C1 segment of cervical spinal cord (tissue), 14 donors: ENCODE measurements at regions not wholly inside any gene's neighbourhood (a gene's known extent, or its start where the extent isn't known, plus 50 kb on each side); places are given as distances from the start of the nearest gene placed in this dataset.
A peak's percentile ranks its signal among the peaks of the same experiment; 100 is the strongest.

Experiments
- DNase-seq, 14 donors: peaks; one replicate each; lab custom pipeline; 2025; lab: John Stamatoyannopoulos, UW

GRCh38 chr3:176723758-176724393 is 473.4 kb downstream of the TBL1XR1 start:
- peak in 1 of 14 donors; percentile 16 for DNase-seq

DNA sequence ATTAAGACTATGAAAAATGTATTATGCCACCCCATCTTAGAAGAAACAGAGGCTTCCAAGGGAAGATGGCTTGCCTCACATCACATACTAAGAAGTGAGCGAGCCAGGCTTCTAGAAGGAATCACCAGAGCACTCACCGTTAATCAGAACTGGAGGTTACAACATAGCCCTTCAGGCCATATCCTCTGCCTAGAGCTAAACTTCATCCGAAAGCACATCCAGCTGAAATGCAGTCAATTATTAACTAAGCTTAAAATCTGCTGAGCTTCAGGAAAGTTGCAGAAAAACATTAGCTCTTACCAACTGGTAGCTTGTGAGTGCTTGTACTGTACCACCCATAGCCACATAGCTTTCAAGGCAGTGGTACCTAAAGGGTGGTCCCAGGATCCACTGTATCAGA is 483.2 kb downstream of the TBL1XR1 start:
- DNase-seq, result no peak

DNA sequence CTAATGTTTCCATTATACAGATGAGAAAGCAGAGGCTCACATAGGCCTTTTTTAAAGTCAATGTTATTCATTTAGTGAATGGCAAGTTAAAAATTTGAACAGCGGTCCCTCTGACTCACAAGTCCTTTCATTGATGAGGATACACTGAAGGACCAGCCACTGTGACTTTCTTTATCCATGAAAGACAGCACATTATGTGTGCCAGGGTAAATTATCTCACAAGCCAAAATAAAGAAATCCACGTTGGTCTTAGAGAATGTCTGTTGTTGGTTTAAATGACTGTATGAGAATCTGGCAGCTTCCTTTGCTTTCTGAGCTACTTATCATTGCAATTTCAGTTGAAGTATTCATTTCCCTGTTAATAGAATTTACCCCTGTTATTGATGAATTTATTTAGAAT is 485.1 kb downstream of the TBL1XR1 start:
- DNase-seq, result no peak

DNA sequence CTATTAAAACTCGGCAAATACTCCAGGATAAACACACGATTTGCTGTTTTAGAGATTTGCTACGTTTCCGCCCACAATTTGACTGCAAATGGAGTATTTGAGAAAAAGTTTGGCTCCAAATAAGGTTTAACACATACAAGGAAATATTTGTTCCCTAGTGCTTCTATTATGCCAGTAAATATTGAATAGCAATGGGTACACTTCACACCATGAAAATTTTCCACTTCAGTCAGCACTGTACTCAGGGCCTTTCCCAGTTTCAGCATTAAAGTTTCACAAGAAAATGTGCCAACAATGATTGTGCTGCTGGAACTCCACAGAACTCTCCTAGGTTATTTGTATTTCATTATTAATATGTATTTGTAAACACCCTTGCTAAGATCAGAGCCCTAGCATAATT is 498.0 kb downstream of the TBL1XR1 start:
- peak in 1 of 14 donors; percentile 2 for DNase-seq

- DNase-seq, result no peak
Observed at GRCh38 chr3:176697284-176697889, 499.9 kb downstream of the TBL1XR1 start.

- no peak for DNase-seq
Observed at GRCh38 chr3:176696816-176697215, 500.5 kb downstream of the TBL1XR1 start.

GRCh38 chr3:176692966-176693785 is 504.1 kb downstream of the TBL1XR1 start:
- DNase-seq, result peak in 1 of 14 donors; percentile 47

DNA sequence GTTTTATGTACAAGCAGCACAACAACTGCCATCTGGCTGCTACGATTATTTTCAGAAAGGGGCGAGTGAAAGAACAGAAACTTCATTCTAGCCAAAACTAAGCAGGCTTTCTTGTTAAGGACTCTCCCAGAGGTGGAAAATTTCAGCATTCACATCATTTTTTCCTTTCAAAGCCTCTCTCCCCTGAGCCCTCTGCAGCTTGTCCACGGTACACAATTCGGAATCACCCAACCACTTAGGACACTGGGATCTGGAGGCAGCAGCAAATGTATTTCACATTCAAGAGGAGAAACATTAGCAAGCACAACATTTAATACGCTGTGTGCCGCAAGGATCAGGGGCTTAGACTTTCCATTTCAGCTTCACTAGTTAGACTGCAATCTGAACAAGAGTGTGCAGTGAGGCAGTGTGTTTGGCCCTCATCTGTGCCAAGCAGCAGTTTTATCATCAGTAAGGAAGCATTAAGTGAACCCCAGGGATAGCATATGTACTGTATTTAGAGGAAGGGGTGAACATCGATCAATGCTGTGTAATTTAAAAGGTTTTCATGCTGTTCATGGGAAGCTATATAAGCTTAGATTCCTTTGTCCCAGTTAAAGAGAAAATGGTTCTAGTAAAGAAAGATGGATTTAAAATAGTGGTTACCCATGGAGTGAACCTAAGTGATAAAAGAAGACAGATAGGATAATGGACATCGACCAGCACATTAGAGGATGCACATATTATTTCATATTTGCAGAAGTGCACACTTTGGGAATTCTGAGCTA is 504.9 kb downstream of the TBL1XR1 start:
- no peak for DNase-seq

- no peak for DNase-seq
Observed at GRCh38 chr3:176690083-176690869, 507.0 kb downstream of the TBL1XR1 start.

- no peak for DNase-seq
Observed at GRCh38 chr3:176687754-176688153, 509.5 kb downstream of the TBL1XR1 start.

- no peak for DNase-seq
Observed at GRCh38 chr3:176683382-176683781, 513.9 kb downstream of the TBL1XR1 start.

DNA sequence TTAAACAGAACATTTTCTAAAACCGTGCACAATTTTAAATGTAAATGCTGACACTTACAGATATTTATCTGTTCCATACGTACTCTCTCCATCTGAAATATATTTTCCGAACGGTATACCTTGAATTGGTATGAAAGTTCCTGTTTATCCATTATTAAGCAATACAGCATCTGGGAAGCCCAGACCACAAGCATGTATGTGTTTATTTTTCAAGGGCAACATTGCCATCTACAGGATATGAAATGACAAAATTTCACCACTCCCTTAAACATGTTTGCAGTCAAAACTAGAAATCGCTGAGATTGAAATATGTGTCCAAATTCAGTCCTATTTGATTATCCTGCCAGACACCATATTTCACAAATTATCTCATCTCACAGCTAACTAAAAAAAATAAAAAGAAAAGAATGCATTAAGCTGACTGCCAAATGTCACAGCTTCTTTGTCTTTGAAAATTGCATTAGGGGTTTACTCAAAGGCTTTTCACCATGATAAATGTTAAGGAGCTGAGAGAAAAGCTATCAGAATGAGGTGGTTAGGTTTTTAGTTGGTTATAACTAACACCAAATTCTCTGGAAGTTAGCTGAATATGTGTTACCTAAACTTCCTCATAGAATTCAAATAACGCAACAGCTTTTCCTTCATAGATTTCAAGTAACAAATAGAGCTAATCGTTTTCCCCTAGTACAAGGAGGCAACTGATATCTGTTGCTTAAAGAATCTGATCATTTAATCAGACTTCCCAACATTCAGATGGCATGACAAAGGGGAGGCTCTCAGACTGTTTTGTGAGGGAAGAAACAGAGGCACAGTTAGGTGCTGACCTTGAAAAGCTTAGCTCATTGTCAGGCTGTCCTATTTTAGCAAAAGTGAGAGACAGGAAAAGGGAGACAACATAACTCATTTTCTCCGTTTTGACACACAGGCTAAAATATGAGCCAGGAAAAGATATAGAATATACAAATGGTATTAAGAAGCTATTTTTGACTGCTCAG is 533.1 kb downstream of the TBL1XR1 start:
- peak in 1 of 14 donors; percentile 60 for DNase-seq

GRCh38 chr3:176663387-176663786 is 533.9 kb downstream of the TBL1XR1 start:
- DNase-seq, result peak in 1 of 14 donors; percentile 25

- DNase-seq, result no peak
Observed at GRCh38 chr3:176661432-176661964, 535.8 kb downstream of the TBL1XR1 start.

DNA sequence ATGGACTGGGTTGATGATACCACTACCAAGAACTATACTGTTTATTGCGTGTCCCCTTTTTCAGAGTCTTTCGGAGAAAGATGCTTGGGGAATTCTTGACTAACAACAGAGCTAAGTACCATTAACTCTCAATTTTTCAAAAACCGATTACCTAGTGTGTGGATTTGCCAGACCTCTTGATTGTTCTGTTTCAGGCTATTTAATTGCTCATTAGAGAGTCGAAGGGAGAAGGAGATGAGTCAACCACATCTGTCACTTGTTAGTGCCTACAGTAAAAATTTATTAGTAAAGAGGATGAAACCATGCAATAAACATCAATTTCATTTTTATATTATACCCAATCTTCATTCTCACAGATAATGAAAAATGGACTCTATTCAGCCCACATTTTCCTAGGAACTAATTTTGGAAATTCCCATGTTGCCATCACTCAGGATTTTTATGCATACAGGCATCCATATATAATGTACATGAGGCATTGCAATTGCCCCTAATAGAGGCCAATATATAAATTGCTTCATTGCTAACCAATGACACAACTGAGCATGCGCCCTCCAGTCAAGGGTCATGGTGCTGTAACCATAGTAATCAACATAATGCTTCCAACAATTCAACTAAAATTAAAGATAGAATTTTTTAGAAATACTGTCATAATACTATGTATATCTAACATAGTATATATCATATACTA is 541.7 kb downstream of the TBL1XR1 start:
- no peak for DNase-seq

GRCh38 chr3:176651622-176652021 is 545.7 kb downstream of the TBL1XR1 start:
- no peak for DNase-seq

DNA sequence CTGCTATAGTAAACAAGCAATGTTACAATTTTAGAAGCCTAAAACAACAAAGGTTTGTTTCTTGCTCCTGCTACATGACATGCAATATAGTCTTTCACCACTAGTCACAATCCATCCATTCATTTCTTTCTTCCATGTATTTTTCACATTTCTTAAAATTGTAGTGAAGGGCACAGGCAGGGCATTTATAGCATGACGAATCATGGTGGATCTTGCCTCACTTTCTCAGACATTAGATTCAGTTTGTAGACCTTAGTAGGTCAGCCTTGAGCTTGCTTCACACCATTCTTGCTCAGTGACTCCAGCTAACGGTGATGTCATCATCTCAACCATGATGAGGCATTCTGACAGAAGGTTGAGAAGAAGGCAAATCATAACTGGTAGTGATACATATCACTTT is 546.8 kb downstream of the TBL1XR1 start:
- DNase-seq, result no peak

DNA sequence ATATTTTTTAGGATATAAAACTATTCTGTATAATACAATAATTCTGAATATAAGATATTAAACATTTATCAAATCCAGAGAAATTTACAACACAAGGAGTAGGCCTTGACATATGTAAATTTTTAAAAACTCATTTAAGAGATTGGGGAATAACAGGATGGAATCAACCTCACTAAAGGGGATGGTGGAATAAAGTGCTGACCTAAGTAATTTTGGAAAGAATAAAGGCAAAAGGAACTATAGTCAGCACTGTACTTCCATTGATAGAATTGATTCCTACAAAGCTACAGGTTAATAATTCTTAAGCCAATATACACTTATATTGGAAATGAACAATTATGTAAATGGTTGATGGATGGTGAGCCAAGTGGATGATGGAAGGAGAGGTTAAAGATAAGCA is 549.3 kb downstream of the TBL1XR1 start:
- no peak for DNase-seq

- no peak for DNase-seq
Observed at GRCh38 chr3:176633511-176633910, 563.8 kb downstream of the TBL1XR1 start.
